ENCODE measurements at regions not wholly inside any gene's neighbourhood (a gene's known extent, or its start where the extent isn't known, plus 50 kb on each side); places are given as distances from the start of the nearest gene placed in this dataset.

GRCh38 chr10:8768852-8769251 is 714.4 kb downstream of the GATA3 start:
- TF ChIP-seq EZH2 (IDR thresholded peaks at IDR 0.05; ENCODE audit: borderline replicate concordance, low read length) (no peak), CTCF (IDR thresholded peaks at IDR 0.05; ENCODE audit: low read length) (no peak)
- Histone ChIP-seq H3K9me2 (ENCODE audit: low read depth, low read length) (no peaks in the 10 kb centered on the region), H3K9ac (ENCODE audit: low read length) (no peak overlapping the region), H3K9me3 (ENCODE audit: low read length) (no peaks in the 10 kb centered on the region), H3K27ac (ENCODE audit: low read depth, low read length, poor library complexity, severe bottlenecking) (no peak overlapping the region), H2AFZ (ENCODE audit: low read length) (no peak overlapping the region), H3K4me2 (ENCODE audit: low read length) (no peak overlapping the region), H3K27me3 (ENCODE audit: insufficient read depth, low read length) (no peaks in the 10 kb centered on the region), H3F3A (ENCODE audit: insufficient read depth, low read length) (no peaks in the 10 kb centered on the region), H3K4me1 (ENCODE audit: insufficient read depth, low read length, severe bottlenecking) (no peaks in the 10 kb centered on the region), H3K79me2 (ENCODE audit: insufficient read depth, low read length) (no peaks in the 10 kb centered on the region), H4K20me1 (ENCODE audit: insufficient read depth, low read length) (no peaks in the 10 kb centered on the region), H3K4me3 (ENCODE audit: low read depth, low read length, poor library complexity, severe bottlenecking) (no peak overlapping the region), H3K36me3 (ENCODE audit: insufficient read depth, low read length) (no peaks in the 10 kb centered on the region)

- no peak overlapping the region for H3K4me3 ChIP-seq (ENCODE audit: low read depth, low read length, poor library complexity, severe bottlenecking)
- H4K20me1 ChIP-seq (ENCODE audit: insufficient read depth, low read length): no peaks in the 10 kb centered on the region
- H3K27me3 ChIP-seq (ENCODE audit: insufficient read depth, low read length): no peaks in the 10 kb centered on the region
- no peak for TF ChIP-seq EZH2 (IDR thresholded peaks at IDR 0.05; ENCODE audit: borderline replicate concordance, low read length)
- no peak for TF ChIP-seq CTCF (IDR thresholded peaks at IDR 0.05; ENCODE audit: low read length)
- no peaks in the 10 kb centered on the region for H3K4me1 ChIP-seq (ENCODE audit: insufficient read depth, low read length, severe bottlenecking)
- no peak overlapping the region for H3K4me2 ChIP-seq (ENCODE audit: low read length)
- no peaks in the 10 kb centered on the region for H3K36me3 ChIP-seq (ENCODE audit: insufficient read depth, low read length)
- no peaks in the 10 kb centered on the region for H3K79me2 ChIP-seq (ENCODE audit: insufficient read depth, low read length)
- no peaks in the 10 kb centered on the region for H3K9me3 ChIP-seq (ENCODE audit: low read length)
- no peak overlapping the region for H3K27ac ChIP-seq (ENCODE audit: low read depth, low read length, poor library complexity, severe bottlenecking)
- no peak overlapping the region for H2AFZ ChIP-seq (ENCODE audit: low read length)
- H3F3A ChIP-seq (ENCODE audit: insufficient read depth, low read length): no peaks in the 10 kb centered on the region
- no peak overlapping the region for H3K9ac ChIP-seq (ENCODE audit: low read length)
- H3K9me2 ChIP-seq (ENCODE audit: low read depth, low read length): no peaks in the 10 kb centered on the region
These were observed 722.6 kb downstream of the GATA3 start for GRCh38 chr10:8776926-8777622.

- TF ChIP-seq CTCF (IDR thresholded peaks at IDR 0.05; ENCODE audit: low read length): no peak
- TF ChIP-seq EZH2 (IDR thresholded peaks at IDR 0.05; ENCODE audit: borderline replicate concordance, low read length): no peak
- H3K36me3 ChIP-seq (ENCODE audit: insufficient read depth, low read length): no peaks in the 10 kb centered on the region
- H2AFZ ChIP-seq (ENCODE audit: low read length): no peak overlapping the region
These were observed 724.2 kb downstream of the GATA3 start for GRCh38 chr10:8778713-8779112.

More at GRCh38 chr10:8778713-8779112, 724.2 kb downstream of the GATA3 start:
- H3K4me3 ChIP-seq (ENCODE audit: low read depth, low read length, poor library complexity, severe bottlenecking): no peak overlapping the region
- no peaks in the 10 kb centered on the region for H3K79me2 ChIP-seq (ENCODE audit: insufficient read depth, low read length)
- H3K9ac ChIP-seq (ENCODE audit: low read length): no peak overlapping the region
- no peaks in the 10 kb centered on the region for H3K4me1 ChIP-seq (ENCODE audit: insufficient read depth, low read length, severe bottlenecking)
- no peak overlapping the region for H3K4me2 ChIP-seq (ENCODE audit: low read length)
- no peaks in the 10 kb centered on the region for H3F3A ChIP-seq (ENCODE audit: insufficient read depth, low read length)
- H4K20me1 ChIP-seq (ENCODE audit: insufficient read depth, low read length): no peaks in the 10 kb centered on the region
- no peaks in the 10 kb centered on the region for H3K27me3 ChIP-seq (ENCODE audit: insufficient read depth, low read length)
- H3K9me3 ChIP-seq (ENCODE audit: low read length): no peaks in the 10 kb centered on the region
- no peak overlapping the region for H3K27ac ChIP-seq (ENCODE audit: low read depth, low read length, poor library complexity, severe bottlenecking)
- H3K9me2 ChIP-seq (ENCODE audit: low read depth, low read length): no peaks in the 10 kb centered on the region
